ENCODE measurements at regions not wholly inside any gene's neighbourhood (a gene's known extent, or its start where the extent isn't known, plus 50 kb on each side); places are given as distances from the start of the nearest gene placed in this dataset.
"Not testable (repeated sequence)": the region's sequence is repeated elsewhere in the genome, so short reads cannot be mapped to it uniquely, and the experiment has no call there.

DNA sequence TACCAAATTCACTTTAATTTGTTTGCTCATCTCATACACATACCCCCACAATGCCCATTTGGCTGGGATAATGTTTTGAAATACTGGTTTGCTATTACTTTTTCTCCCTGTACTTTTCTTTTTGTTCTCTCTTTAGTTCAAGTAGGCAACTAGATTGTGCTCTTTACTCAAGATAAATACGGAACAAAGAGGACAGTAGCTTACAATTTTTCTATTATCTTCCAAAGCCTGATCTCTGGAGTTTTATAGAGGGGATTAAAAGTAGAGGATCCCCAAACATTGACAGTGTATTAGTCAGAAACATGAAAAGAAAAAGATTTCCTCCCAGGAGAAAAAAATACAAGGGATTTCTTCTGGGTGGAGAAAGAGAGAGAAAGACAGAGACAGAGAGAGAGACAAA lies 102.1 kb upstream of the FSCB start:
- DNase-seq, result no peak

DNA sequence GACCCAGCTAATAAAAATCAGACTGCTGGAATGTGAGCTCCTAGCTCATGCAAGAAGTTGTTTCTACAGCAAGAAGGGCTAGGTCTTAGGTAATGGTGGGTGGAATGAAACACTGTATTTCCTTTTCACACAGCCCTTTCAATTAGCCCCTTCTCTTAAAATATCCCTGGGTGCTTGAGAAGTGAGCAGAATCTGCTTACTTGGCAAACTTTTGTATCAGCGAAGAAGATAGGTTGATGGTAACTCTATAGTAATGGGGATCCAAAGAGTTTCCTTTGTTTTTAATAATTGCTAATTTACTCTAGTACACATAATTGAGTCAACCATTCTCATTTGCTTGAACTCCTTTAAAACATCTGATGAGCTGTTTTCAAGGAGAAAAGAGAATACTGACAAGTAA lies 100.6 kb upstream of the FSCB start:
- DNase-seq, result no peak

DNA sequence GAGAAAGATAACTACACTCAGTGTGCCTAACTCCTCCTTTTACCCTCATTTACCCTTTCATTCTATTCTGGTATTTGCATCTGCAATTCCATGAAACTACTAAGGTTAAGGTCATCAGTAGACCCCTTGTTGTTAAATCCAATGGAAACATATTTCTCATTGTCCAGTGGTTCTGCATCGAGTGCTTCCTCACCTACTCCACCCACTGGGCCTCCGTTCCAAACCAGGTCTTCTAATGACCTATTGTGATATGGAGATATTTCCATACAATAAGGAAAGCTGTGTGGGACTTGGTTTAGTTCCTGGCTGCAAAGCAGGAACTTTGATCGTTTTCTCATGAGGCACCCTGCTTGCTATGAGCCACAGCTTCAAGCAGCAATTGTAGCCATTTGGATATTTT lies 99.5 kb upstream of the FSCB start:
- DNase-seq, result no peak

DNA sequence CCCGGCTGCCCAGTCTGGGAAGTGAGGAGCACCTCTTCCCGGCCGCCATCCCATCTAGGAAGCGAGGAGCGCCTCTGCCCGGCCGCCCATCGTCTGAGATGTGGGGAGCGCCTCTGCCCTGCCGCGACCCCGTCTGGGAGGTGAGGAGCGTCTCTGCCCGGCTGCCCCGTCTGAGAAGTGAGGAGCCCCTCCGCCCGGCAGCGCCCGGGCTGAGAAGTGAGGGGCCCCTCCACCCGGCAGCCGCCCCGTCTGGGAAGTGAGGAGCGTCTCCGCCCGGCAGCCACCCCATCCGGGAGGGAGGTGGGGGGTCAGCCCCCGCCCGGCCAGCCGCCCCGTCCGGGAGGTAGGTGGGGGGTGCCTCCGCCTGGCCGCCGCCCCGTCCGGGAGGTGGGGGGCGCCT lies 94.2 kb upstream of the FSCB start:
- not testable (repeated sequence) for DNase-seq

DNA sequence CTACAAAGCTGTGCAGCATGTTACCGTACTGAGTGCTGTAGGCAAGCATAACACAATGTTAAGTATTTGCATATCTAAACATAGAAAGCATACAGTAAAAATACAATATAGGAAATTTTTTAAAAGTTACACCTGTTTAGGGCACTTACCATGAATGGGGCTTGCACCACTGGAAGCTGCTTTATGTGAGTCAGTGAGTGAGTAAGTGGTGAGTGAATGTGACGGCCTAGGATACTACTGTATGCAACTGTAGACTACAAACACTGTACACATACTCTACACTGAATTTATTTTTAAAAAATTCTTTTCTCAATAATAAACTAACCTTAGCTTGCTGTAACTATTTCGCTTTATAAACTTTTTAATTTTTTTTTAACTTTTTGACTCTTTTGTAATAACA lies 82.1 kb upstream of the FSCB start:
- DNase-seq, result no peak

DNA sequence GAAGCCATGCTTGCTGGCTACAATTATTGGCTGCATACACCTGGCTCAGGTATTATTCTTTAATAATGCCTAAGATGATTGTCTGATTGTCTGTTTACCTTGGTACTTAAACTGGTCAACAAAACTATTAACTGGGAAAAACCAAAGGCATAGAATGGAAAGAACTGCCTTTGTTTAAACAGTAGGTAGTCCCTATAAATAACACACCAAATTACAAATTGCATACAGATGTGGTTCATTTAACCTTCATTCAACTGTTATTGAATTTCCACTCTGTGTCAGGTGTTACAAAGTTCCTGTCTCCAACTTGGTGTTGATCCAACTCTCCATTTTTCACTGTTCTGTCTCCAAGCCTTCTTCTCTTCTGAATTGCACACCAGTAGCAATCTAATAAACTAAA lies 79.8 kb upstream of the FSCB start:
- DNase-seq, result no peak

DNA sequence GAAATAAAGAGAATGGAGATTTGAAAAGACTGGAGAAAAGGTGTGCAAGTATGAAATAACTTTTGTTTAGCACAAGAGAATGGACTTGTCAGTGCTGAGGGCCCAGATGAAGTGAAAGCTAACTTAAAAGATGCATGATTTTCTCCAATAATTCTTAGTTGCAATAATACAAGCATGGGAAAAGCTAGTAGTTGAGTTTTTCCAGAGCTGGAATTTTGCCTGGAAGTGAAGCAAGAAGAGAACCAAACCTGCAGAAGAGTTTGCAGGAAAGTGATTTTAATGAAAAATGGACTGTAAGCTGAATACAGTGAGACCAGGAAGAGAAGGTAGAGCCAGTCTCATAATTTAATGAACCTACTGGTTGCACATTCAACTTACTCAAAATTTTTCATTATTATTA lies 69.3 kb upstream of the FSCB start:
- DNase-seq, result no peak

DNA sequence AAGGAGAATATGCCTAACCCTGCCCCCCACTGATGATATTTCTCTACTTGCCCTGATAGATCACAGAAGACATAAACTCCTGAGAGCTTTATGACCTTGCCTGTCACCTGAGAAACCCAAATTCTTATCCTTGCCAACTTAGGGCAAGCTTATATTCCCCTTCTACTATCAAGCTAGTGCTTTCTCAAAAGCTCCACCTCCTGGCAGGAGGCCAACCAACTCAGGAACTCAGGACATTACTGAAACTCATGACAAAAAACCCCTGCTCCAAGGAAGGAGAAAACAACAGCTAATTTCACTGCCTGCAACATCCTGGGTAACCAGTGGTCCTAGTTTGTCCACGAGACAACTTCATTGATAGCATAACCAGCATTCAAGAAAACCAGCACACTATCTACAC lies 60.9 kb upstream of the FSCB start:
- peak; percentile 5 for DNase-seq

DNA sequence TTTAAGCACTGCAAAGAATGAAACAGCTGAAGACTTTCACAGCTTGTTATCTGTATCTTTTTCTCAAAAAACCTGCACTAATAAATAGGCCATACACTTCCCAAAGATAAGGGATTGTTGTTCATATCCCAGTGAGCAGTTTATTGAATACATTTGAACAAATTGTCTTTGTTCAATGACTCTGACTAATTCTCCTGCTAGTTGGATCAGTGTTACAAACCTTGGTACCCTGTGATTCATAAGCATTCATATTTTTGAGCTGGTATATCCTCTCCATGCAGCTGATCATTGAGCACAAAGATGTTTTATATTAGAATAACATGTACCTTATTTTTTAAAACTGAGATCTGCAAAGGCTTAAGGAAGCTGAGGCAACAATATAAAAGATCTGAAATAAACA lies 58.9 kb upstream of the FSCB start:
- DNase-seq, result no peak

DNA sequence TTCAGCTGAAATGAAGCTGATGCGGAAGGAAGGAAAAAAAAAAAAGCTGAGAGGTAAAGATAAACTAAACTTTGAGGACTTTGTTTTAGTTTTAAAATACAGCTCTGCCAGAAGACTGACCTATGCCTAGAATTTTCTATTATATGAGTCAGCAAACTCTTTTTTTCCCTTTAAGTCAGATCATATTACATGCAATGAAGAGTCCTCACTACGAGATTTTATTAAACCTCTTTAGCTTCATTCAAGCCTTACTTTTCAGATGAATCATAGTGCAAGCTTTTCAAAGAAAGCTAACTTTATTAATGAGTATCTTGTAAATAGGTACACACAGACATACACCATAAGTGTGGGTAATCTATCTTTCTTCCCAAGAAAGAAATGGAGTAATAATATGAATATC lies 57.8 kb upstream of the FSCB start:
- no peak for DNase-seq

Measured in RPMI8226 (cell line).